ENCODE measurements at regions not wholly inside any gene's neighbourhood (a gene's known extent, or its start where the extent isn't known, plus 50 kb on each side); places are given as distances from the start of the nearest gene placed in this dataset.

- TF ChIP-seq KDM5B (IDR thresholded peaks at IDR 0.05; ENCODE audit: insufficient replicate concordance, low read depth, low read length) (no peak), RNF2 (IDR thresholded peaks at IDR 0.05) (no peak), ZNF24 (IDR thresholded peaks at IDR 0.05) (no peak)
These were observed 232.1 kb upstream of the CDIN1 start for GRCh38 chr15:36347272-36347858.
